Fibroblast of peridontal ligament (primary cell): ENCODE measurements at regions not wholly inside any gene's neighbourhood (a gene's known extent, or its start where the extent isn't known, plus 50 kb on each side); places are given as distances from the start of the nearest gene placed in this dataset.
"Not testable (repeated sequence)": the region's sequence is repeated elsewhere in the genome, so short reads cannot be mapped to it uniquely, and the experiment has no call there.

Experiments
- DNase-seq: peaks from one replicate; pipeline ENCODE4 v3.0.0-alpha.2; 2010; ENCODE audit errors: extremely low read depth

- no peak for DNase-seq
These were observed 1365.5 kb upstream of the CHAC2 start for GRCh38 chr2:52402128-52402527.

- no peak for DNase-seq
These were observed 1364.9 kb upstream of the NRXN1 start for GRCh38 chr2:52396836-52397235.

- DNase-seq = peak; percentile 84
These were observed 1364.0 kb upstream of the NRXN1 start for GRCh38 chr2:52395912-52396311.

GRCh38 chr2:52391621-52392020, 1359.7 kb upstream of the NRXN1 start:
- peak; percentile 41 for DNase-seq

GRCh38 chr2:52390651-52391050, 1358.7 kb upstream of the NRXN1 start:
- DNase-seq = peak; percentile 40

- no peak for DNase-seq
These were observed 1356.1 kb upstream of the NRXN1 start for GRCh38 chr2:52387937-52388590.

GRCh38 chr2:52386433-52387030, 1354.6 kb upstream of the NRXN1 start:
- no peak for DNase-seq

- no peak for DNase-seq
These were observed 1351.6 kb upstream of the NRXN1 start for GRCh38 chr2:52383541-52383940.

GRCh38 chr2:52369178-52369577, 1337.2 kb upstream of the NRXN1 start:
- no peak for DNase-seq

GRCh38 chr2:52368141-52368540, 1336.2 kb upstream of the NRXN1 start:
- DNase-seq = no peak

- DNase-seq = no peak
These were observed 1334.0 kb upstream of the NRXN1 start for GRCh38 chr2:52365946-52366345.

- DNase-seq = no peak
These were observed 1324.6 kb upstream of the NRXN1 start for GRCh38 chr2:52356556-52356955.

GRCh38 chr2:52347292-52347691, 1315.4 kb upstream of the NRXN1 start:
- no peak for DNase-seq

- no peak for DNase-seq
These were observed 1313.7 kb upstream of the NRXN1 start for GRCh38 chr2:52345676-52346075.

GRCh38 chr2:52345082-52345481, 1313.2 kb upstream of the NRXN1 start:
- DNase-seq = no peak

- no peak for DNase-seq
These were observed 1311.9 kb upstream of the NRXN1 start for GRCh38 chr2:52343706-52344266.

GRCh38 chr2:52343010-52343409, 1311.1 kb upstream of the NRXN1 start:
- DNase-seq = no peak

- peak; percentile 84 for DNase-seq
These were observed 1310.5 kb upstream of the NRXN1 start for GRCh38 chr2:52342458-52342857.

GRCh38 chr2:52341732-52342131, 1309.8 kb upstream of the NRXN1 start:
- DNase-seq = no peak

- peak; percentile 48 for DNase-seq
These were observed 1308.2 kb upstream of the NRXN1 start for GRCh38 chr2:52340171-52340570.

- not testable (repeated sequence) for DNase-seq
These were observed 1305.9 kb upstream of the NRXN1 start for GRCh38 chr2:52337786-52338185.

- peak; percentile 47 for DNase-seq
These were observed 1305.0 kb upstream of the NRXN1 start for GRCh38 chr2:52336951-52337350.

- no peak for DNase-seq
These were observed 1303.8 kb upstream of the NRXN1 start for GRCh38 chr2:52335727-52336126.
